WI38 (cell line): ENCODE measurements at regions not wholly inside any gene's neighbourhood (a gene's known extent, or its start where the extent isn't known, plus 50 kb on each side); places are given as distances from the start of the nearest gene placed in this dataset.

ENCODE experiments used
- H3K4me3 ChIP-seq: 2 replicates; pipeline ENCODE4 v1.5.1; 2011; ENCODE audit warnings: low read depth, mild to moderate bottlenecking, control low read depth, low read length
- CTCF ChIP-seq: IDR thresholded peaks from 2 replicates; pipeline ENCODE4 v1.5.1; 2012; ENCODE audit warnings: low read depth, mild to moderate bottlenecking, control low read depth, low read length

DNA sequence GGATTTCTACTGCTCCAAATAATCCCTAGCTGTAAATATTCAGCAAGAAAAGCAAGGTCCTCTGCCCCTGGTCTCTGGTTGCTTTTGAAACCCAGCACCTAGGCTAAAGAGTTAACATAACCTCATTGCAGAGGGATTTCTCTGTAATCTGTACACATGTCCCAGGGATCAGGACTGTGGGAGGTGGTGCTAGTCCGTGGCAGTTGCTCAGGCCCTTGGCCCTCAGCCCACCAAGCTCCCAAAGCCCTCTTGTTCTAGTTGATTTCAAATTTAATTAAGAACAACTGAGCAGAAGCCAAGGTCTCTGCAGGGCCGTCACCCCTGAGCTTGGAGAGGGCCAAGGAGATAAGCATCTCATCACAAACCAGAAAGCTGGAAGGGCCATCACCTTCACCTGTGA is 181.1 kb downstream of the SOX9 start:
- TF ChIP-seq CTCF = no peak
- H3K4me3 ChIP-seq = no peak overlapping the region

- H3K4me3 ChIP-seq = no peak overlapping the region
- TF ChIP-seq CTCF = no peak
These were observed 181.9 kb downstream of the SOX9 start for GRCh38 chr17:72302735-72303134.

DNA sequence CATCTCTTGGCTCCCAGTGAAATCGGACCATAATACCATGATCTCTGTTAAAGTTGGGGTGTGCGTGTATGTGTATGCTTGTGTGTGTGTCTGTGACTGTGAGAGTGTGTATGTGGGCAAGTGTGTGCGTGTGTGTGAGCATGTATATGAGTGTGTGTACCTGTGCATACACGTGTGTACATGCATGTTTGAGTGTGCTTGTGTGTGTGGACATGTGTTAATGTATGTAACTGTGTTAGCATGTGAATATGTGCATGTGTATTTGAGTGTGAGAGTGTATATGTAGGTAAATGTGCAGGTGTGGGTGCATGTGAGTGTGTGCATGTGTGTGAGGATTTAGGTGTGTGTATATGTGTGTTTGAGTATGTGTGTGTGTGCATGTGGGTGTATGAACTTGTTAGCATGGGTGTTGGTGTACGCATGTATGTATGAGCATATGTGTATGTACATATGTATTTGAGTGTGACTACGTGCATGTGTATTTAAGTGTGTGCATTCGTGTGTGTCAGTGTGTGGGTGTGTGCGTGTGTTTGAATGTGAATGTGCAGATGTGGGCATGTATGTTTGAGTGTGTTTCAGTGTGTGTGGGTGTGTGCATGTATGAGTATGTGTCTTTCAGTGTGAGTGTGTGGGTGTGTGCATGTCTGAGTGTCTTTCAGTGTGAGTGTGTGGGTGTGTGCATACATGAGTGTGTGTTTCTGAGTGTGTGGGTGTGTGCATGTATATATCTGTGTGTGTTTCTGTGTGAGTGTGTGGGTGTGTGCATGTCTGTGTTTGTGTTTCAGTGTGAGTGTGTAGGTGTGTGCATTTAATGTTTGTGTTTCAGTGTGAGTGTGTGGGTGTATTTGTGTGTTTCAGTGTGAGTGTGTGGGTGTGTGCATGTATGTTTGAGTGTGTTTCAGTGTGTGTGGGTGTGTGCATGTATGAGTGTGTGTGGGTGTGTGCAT is 183.2 kb downstream of the SOX9 start:
- no peak overlapping the region for H3K4me3 ChIP-seq
- no peak for TF ChIP-seq CTCF

DNA sequence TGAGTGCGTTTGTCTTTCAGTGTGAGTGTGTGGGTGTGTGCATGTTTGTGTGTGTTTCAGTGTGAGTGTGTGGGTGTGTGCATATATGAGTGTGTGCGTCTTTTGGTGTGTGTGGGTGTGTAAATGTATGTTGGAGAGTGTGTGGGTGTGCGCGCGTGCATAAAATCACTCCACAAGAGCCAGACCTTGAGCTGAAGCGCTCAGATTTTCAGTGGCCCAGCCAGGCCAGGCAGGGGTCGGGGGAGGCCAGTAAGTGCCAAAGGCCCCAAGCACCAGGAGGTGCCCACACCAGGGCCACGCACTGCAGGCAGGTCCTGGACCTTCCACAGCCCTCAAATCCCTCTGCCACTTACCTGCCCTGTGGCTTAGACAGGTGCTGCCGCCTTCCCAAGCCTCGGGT is 184.0 kb downstream of the SOX9 start:
- no peak for TF ChIP-seq CTCF
- H3K4me3 ChIP-seq = no peak overlapping the region

GRCh38 chr17:72305472-72305871 is 184.7 kb downstream of the SOX9 start:
- no peak overlapping the region for H3K4me3 ChIP-seq
- no peak for TF ChIP-seq CTCF

DNA sequence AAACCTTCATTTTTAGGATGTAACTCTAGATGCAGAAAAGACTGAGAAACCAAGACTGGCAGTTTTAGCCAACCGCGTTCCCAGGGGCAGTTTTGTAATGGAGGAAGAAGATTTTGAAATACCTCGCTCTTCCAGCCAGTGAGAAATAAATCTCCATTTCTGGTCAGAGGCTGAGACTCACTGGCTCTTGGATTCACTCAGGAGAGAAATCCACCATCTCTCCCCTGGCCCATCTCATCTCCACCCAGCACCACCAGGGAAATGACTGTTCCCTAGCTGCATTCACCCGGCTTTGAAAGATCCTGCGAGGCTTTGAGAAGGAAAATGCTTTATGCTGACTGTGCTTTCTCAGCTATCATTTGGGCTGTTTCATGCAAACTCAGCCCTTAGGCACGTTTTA is 185.2 kb downstream of the SOX9 start:
- TF ChIP-seq CTCF = no peak

GRCh38 chr17:72307836-72308235 is 187.0 kb downstream of the SOX9 start:
- no peak for TF ChIP-seq CTCF
- H3K4me3 ChIP-seq = no peak overlapping the region

More for the DNA sequence above, 185.2 kb downstream of the SOX9 start:
- H3K4me3 ChIP-seq = no peak overlapping the region
